ENCODE measurements at regions not wholly inside any gene's neighbourhood (a gene's known extent, or its start where the extent isn't known, plus 50 kb on each side); places are given as distances from the start of the nearest gene placed in this dataset.

- no peaks in the 10 kb centered on the region for H3K4me1 ChIP-seq (ENCODE audit: control insufficient read depth, insufficient read depth, low read length)
- H3K9ac ChIP-seq (ENCODE audit: low read length): no peak overlapping the region
- no peaks in the 10 kb centered on the region for H3K36me3 ChIP-seq (ENCODE audit: control insufficient read depth, insufficient read depth, low read length)
- no peaks in the 10 kb centered on the region for H3K27me3 ChIP-seq (ENCODE audit: control insufficient read depth, insufficient read depth, low read length)
- no peaks in the 10 kb centered on the region for H3K9me3 ChIP-seq (ENCODE audit: control insufficient read depth, low read length)
- no peak overlapping the region for H3K4me3 ChIP-seq (ENCODE audit: low read length)
Measured at GRCh38 chr3:152550284-152550683, 281.6 kb downstream of the MBNL1 start.

GRCh38 chr3:152554980-152555379, 280.0 kb upstream of the P2RY1 start:
- Histone ChIP-seq H3K4me1 (ENCODE audit: control insufficient read depth, insufficient read depth, low read length) (no peaks in the 10 kb centered on the region), H3K9me3 (ENCODE audit: control insufficient read depth, low read length) (no peaks in the 10 kb centered on the region), H3K36me3 (ENCODE audit: control insufficient read depth, insufficient read depth, low read length) (no peaks in the 10 kb centered on the region), H3K9ac (ENCODE audit: low read length) (no peak overlapping the region), H3K27me3 (ENCODE audit: control insufficient read depth, insufficient read depth, low read length) (no peaks in the 10 kb centered on the region), H3K4me3 (ENCODE audit: low read length) (no peak overlapping the region)

GRCh38 chr3:152555666-152556291, 279.2 kb upstream of the P2RY1 start:
- no peaks in the 10 kb centered on the region for H3K9me3 ChIP-seq (ENCODE audit: control insufficient read depth, low read length)
- H3K9ac ChIP-seq (ENCODE audit: low read length): no peak overlapping the region
- no peaks in the 10 kb centered on the region for H3K4me1 ChIP-seq (ENCODE audit: control insufficient read depth, insufficient read depth, low read length)
- no peaks in the 10 kb centered on the region for H3K27me3 ChIP-seq (ENCODE audit: control insufficient read depth, insufficient read depth, low read length)
- no peaks in the 10 kb centered on the region for H3K36me3 ChIP-seq (ENCODE audit: control insufficient read depth, insufficient read depth, low read length)
- H3K4me3 ChIP-seq (ENCODE audit: low read length): no peak overlapping the region

- Histone ChIP-seq H3K9me3 (ENCODE audit: control insufficient read depth, low read length) (no peaks in the 10 kb centered on the region), H3K9ac (ENCODE audit: low read length) (no peak overlapping the region)
Measured at GRCh38 chr3:152556731-152557254, 278.1 kb upstream of the P2RY1 start.

GRCh38 chr3:152557302-152557999, 277.5 kb upstream of the P2RY1 start:
- H3K9me3 ChIP-seq (ENCODE audit: control insufficient read depth, low read length): no peaks in the 10 kb centered on the region
- H3K9ac ChIP-seq (ENCODE audit: low read length): no peak overlapping the region
- H3K27me3 ChIP-seq (ENCODE audit: control insufficient read depth, insufficient read depth, low read length): no peaks in the 10 kb centered on the region
- H3K4me3 ChIP-seq (ENCODE audit: low read length): no peak overlapping the region
- no peaks in the 10 kb centered on the region for H3K4me1 ChIP-seq (ENCODE audit: control insufficient read depth, insufficient read depth, low read length)
- H3K36me3 ChIP-seq (ENCODE audit: control insufficient read depth, insufficient read depth, low read length): no peaks in the 10 kb centered on the region

More at GRCh38 chr3:152556731-152557254, 278.1 kb upstream of the P2RY1 start:
- Histone ChIP-seq H3K4me1 (ENCODE audit: control insufficient read depth, insufficient read depth, low read length) (no peaks in the 10 kb centered on the region), H3K4me3 (ENCODE audit: low read length) (no peak overlapping the region), H3K36me3 (ENCODE audit: control insufficient read depth, insufficient read depth, low read length) (no peaks in the 10 kb centered on the region), H3K27me3 (ENCODE audit: control insufficient read depth, insufficient read depth, low read length) (no peaks in the 10 kb centered on the region)

- H3K4me1 ChIP-seq (ENCODE audit: control insufficient read depth, insufficient read depth, low read length): no peaks in the 10 kb centered on the region
- no peak overlapping the region for H3K4me3 ChIP-seq (ENCODE audit: low read length)
- H3K27me3 ChIP-seq (ENCODE audit: control insufficient read depth, insufficient read depth, low read length): no peaks in the 10 kb centered on the region
- H3K9ac ChIP-seq (ENCODE audit: low read length): no peak overlapping the region
- no peaks in the 10 kb centered on the region for H3K36me3 ChIP-seq (ENCODE audit: control insufficient read depth, insufficient read depth, low read length)
- no peaks in the 10 kb centered on the region for H3K9me3 ChIP-seq (ENCODE audit: control insufficient read depth, low read length)
Measured at GRCh38 chr3:152558386-152558785, 276.5 kb upstream of the P2RY1 start.

- no peak overlapping the region for H3K9ac ChIP-seq (ENCODE audit: low read length)
- no peaks in the 10 kb centered on the region for H3K27me3 ChIP-seq (ENCODE audit: control insufficient read depth, insufficient read depth, low read length)
- H3K9me3 ChIP-seq (ENCODE audit: control insufficient read depth, low read length): no peaks in the 10 kb centered on the region
- H3K4me1 ChIP-seq (ENCODE audit: control insufficient read depth, insufficient read depth, low read length): no peaks in the 10 kb centered on the region
- H3K36me3 ChIP-seq (ENCODE audit: control insufficient read depth, insufficient read depth, low read length): no peaks in the 10 kb centered on the region
- H3K4me3 ChIP-seq (ENCODE audit: low read length): no peak overlapping the region
Measured at GRCh38 chr3:152559246-152559645, 275.7 kb upstream of the P2RY1 start.

GRCh38 chr3:152564459-152564858, 270.5 kb upstream of the P2RY1 start:
- Histone ChIP-seq H3K9ac (ENCODE audit: low read length) (no peak overlapping the region), H3K27me3 (ENCODE audit: control insufficient read depth, insufficient read depth, low read length) (no peaks in the 10 kb centered on the region), H3K4me3 (ENCODE audit: low read length) (no peak overlapping the region), H3K4me1 (ENCODE audit: control insufficient read depth, insufficient read depth, low read length) (no peaks in the 10 kb centered on the region), H3K36me3 (ENCODE audit: control insufficient read depth, insufficient read depth, low read length) (no peaks in the 10 kb centered on the region), H3K9me3 (ENCODE audit: control insufficient read depth, low read length) (no peaks in the 10 kb centered on the region)

- Histone ChIP-seq H3K4me1 (ENCODE audit: control insufficient read depth, insufficient read depth, low read length) (no peaks in the 10 kb centered on the region), H3K36me3 (ENCODE audit: control insufficient read depth, insufficient read depth, low read length) (no peaks in the 10 kb centered on the region), H3K4me3 (ENCODE audit: low read length) (no peak overlapping the region), H3K27me3 (ENCODE audit: control insufficient read depth, insufficient read depth, low read length) (no peaks in the 10 kb centered on the region), H3K9me3 (ENCODE audit: control insufficient read depth, low read length) (no peaks in the 10 kb centered on the region), H3K9ac (ENCODE audit: low read length) (no peak overlapping the region)
Measured at GRCh38 chr3:152574461-152575079, 260.4 kb upstream of the P2RY1 start.

GRCh38 chr3:152578769-152579168, 256.2 kb upstream of the P2RY1 start:
- Histone ChIP-seq H3K9ac (ENCODE audit: low read length) (no peak overlapping the region), H3K36me3 (ENCODE audit: control insufficient read depth, insufficient read depth, low read length) (no peaks in the 10 kb centered on the region), H3K27me3 (ENCODE audit: control insufficient read depth, insufficient read depth, low read length) (no peaks in the 10 kb centered on the region)

GRCh38 chr3:152581951-152582350, 253.0 kb upstream of the P2RY1 start:
- Histone ChIP-seq H3K4me1 (ENCODE audit: control insufficient read depth, insufficient read depth, low read length) (no peaks in the 10 kb centered on the region), H3K27me3 (ENCODE audit: control insufficient read depth, insufficient read depth, low read length) (no peaks in the 10 kb centered on the region), H3K9ac (ENCODE audit: low read length) (no peak overlapping the region), H3K36me3 (ENCODE audit: control insufficient read depth, insufficient read depth, low read length) (no peaks in the 10 kb centered on the region), H3K4me3 (ENCODE audit: low read length) (no peak overlapping the region), H3K9me3 (ENCODE audit: control insufficient read depth, low read length) (no peaks in the 10 kb centered on the region)

More at GRCh38 chr3:152578769-152579168, 256.2 kb upstream of the P2RY1 start:
- Histone ChIP-seq H3K4me3 (ENCODE audit: low read length) (no peak overlapping the region), H3K9me3 (ENCODE audit: control insufficient read depth, low read length) (no peaks in the 10 kb centered on the region), H3K4me1 (ENCODE audit: control insufficient read depth, insufficient read depth, low read length) (no peaks in the 10 kb centered on the region)

- Histone ChIP-seq H3K36me3 (ENCODE audit: control insufficient read depth, insufficient read depth, low read length) (no peaks in the 10 kb centered on the region), H3K4me3 (ENCODE audit: low read length) (no peak overlapping the region), H3K9ac (ENCODE audit: low read length) (no peak overlapping the region), H3K9me3 (ENCODE audit: control insufficient read depth, low read length) (no peaks in the 10 kb centered on the region), H3K27me3 (ENCODE audit: control insufficient read depth, insufficient read depth, low read length) (no peaks in the 10 kb centered on the region), H3K4me1 (ENCODE audit: control insufficient read depth, insufficient read depth, low read length) (no peaks in the 10 kb centered on the region)
Measured at GRCh38 chr3:152583963-152584362, 251.0 kb upstream of the P2RY1 start.
